Activated T-helper 2 cell treated with anti-CD3 and anti-CD28 coated beads, Interferon-gamma antibody, Interleukin-2, Interleukin-4, amounts not matched to agents 10 μg/mL and 5 μg/mL and 100 μg/mL, durations not matched to agents 14 hours and 24 hours and 36 hours (primary cell): ENCODE measurements at regions not wholly inside any gene's neighbourhood (a gene's known extent, or its start where the extent isn't known, plus 50 kb on each side); places are given as distances from the start of the nearest gene placed in this dataset.
"Not testable (repeated sequence)": the region's sequence is repeated elsewhere in the genome, so short reads cannot be mapped to it uniquely, and the experiment has no call there.

Experiments
- DNase-seq: peaks from one replicate; pipeline ENCODE4 v3.0.0; 2021; ENCODE audit warnings: low spot score
- H3K27ac Mint-ChIP-seq: one replicate; pipeline ENCODE4 v1.8.0; 2021; ENCODE audit warnings: mixed read lengths
- H3K27me3 Mint-ChIP-seq: one replicate; pipeline ENCODE4 v1.8.0; 2021; ENCODE audit warnings: low read depth, mixed read lengths
- H3K36me3 Mint-ChIP-seq: one replicate; pipeline ENCODE4 v1.8.0; 2021; ENCODE audit warnings: low read depth, mixed read lengths
- H3K4me1 Mint-ChIP-seq: one replicate; pipeline ENCODE4 v1.8.0; 2021; ENCODE audit warnings: low read depth, mixed read lengths
- H3K4me3 Mint-ChIP-seq: one replicate; pipeline ENCODE4 v1.8.0; 2021; ENCODE audit warnings: low read depth, mild to moderate bottlenecking, moderate library complexity, mixed read lengths
- H3K9me3 Mint-ChIP-seq: one replicate; pipeline ENCODE4 v1.8.0; 2021; ENCODE audit warnings: mixed read lengths
- intact Hi-C: fragments of 100-400 bp; cut with micrococcal nuclease; formaldehyde crosslinking; loops from one replicate; pipeline ENCODE4 v1.15.1; 2023

- Mint-ChIP-seq H3K27me3 (peaks cover 31% of the 10 kb centered on the region), H3K4me1 (no peaks in the 10 kb centered on the region), H3K9me3 (no peaks in the 10 kb centered on the region), H3K4me3 (no peak overlapping the region), H3K27ac (no peak overlapping the region), H3K36me3 (no peaks in the 10 kb centered on the region)
- DNase-seq: no peak
- intact Hi-C loops: no loop called here
These were observed 86.9 kb upstream of the PITRM1 start for GRCh38 chr10:3259499-3259898.

GRCh38 chr10:3258394-3258793 is 85.8 kb upstream of the PITRM1 start:
- no peak for DNase-seq
- Mint-ChIP-seq H3K4me3 (no peak overlapping the region), H3K4me1 (no peaks in the 10 kb centered on the region), H3K9me3 (no peaks in the 10 kb centered on the region), H3K27ac (no peak overlapping the region), H3K36me3 (no peaks in the 10 kb centered on the region), H3K27me3 (peaks cover 35% of the 10 kb centered on the region)
- intact Hi-C loops: no loop called here

- Mint-ChIP-seq H3K4me1 (peaks cover 3% of the 10 kb centered on the region), H3K9me3 (no peaks in the 10 kb centered on the region), H3K36me3 (no peaks in the 10 kb centered on the region), H3K4me3 (no peak overlapping the region), H3K27ac (no peak overlapping the region), H3K27me3 (peaks cover 44% of the 10 kb centered on the region)
- no peak for DNase-seq
- intact Hi-C loops: no loop called here
These were observed 83.0 kb upstream of the PITRM1 start for GRCh38 chr10:3255616-3256015.

GRCh38 chr10:3255075-3255474 is 82.5 kb upstream of the PITRM1 start:
- intact Hi-C loops: no loop called here
- Mint-ChIP-seq H3K27ac (no peak overlapping the region), H3K27me3 (peaks cover 47% of the 10 kb centered on the region), H3K9me3 (no peaks in the 10 kb centered on the region), H3K4me3 (no peak overlapping the region), H3K4me1 (peaks cover 3% of the 10 kb centered on the region), H3K36me3 (no peaks in the 10 kb centered on the region)
- DNase-seq: no peak

GRCh38 chr10:3253974-3254373 is 81.4 kb upstream of the PITRM1 start:
- intact Hi-C loops: not testable (repeated sequence)

GRCh38 chr10:3251172-3251571 is 78.6 kb upstream of the PITRM1 start:
- Mint-ChIP-seq H3K9me3 (no peaks in the 10 kb centered on the region), H3K4me1 (peaks cover 3% of the 10 kb centered on the region), H3K27me3 (peaks cover 57% of the 10 kb centered on the region), H3K27ac (no peak overlapping the region), H3K36me3 (no peaks in the 10 kb centered on the region), H3K4me3 (no peak overlapping the region)
- DNase-seq: no peak
- intact Hi-C loops: no loop called here

More at GRCh38 chr10:3253974-3254373, 81.4 kb upstream of the PITRM1 start:
- not testable (repeated sequence) for DNase-seq, H3K36me3 Mint-ChIP-seq, H3K27ac Mint-ChIP-seq, H3K4me3 Mint-ChIP-seq, H3K9me3 Mint-ChIP-seq, H3K4me1 Mint-ChIP-seq
- H3K27me3 Mint-ChIP-seq: peaks cover 54% of the 10 kb centered on the region

- Mint-ChIP-seq H3K9me3 (no peaks in the 10 kb centered on the region), H3K27me3 (peaks cover 56% of the 10 kb centered on the region), H3K4me3 (no peak overlapping the region), H3K36me3 (no peaks in the 10 kb centered on the region), H3K4me1 (peaks cover 3% of the 10 kb centered on the region), H3K27ac (no peak overlapping the region)
- intact Hi-C loops: no loop called here
- no peak for DNase-seq
These were observed 76.8 kb upstream of the PITRM1 start for GRCh38 chr10:3249307-3249889.

- intact Hi-C loops: no loop called here
- H3K27ac Mint-ChIP-seq: no peak overlapping the region
- DNase-seq: no peak
- no peaks in the 10 kb centered on the region for H3K9me3 Mint-ChIP-seq
- no peak overlapping the region for H3K4me3 Mint-ChIP-seq
- H3K27me3 Mint-ChIP-seq: peaks cover 51% of the 10 kb centered on the region
- no peaks in the 10 kb centered on the region for H3K36me3 Mint-ChIP-seq
- peaks cover 3% of the 10 kb centered on the region for H3K4me1 Mint-ChIP-seq
These were observed 76.1 kb upstream of the PITRM1 start for GRCh38 chr10:3248526-3249306.

GRCh38 chr10:3245395-3245794 is 72.8 kb upstream of the PITRM1 start:
- Mint-ChIP-seq H3K9me3 (no peaks in the 10 kb centered on the region), H3K27ac (no peak overlapping the region), H3K27me3 (peaks cover 39% of the 10 kb centered on the region), H3K4me1 (no peaks in the 10 kb centered on the region), H3K36me3 (no peaks in the 10 kb centered on the region), H3K4me3 (no peak overlapping the region)
- DNase-seq: no peak
- intact Hi-C loops: no loop called here

GRCh38 chr10:3241967-3242650 is 69.5 kb upstream of the PITRM1 start:
- H3K4me1 Mint-ChIP-seq: no peaks in the 10 kb centered on the region
- no peak overlapping the region for H3K4me3 Mint-ChIP-seq
- H3K27me3 Mint-ChIP-seq: peaks cover 45% of the 10 kb centered on the region
- H3K36me3 Mint-ChIP-seq: no peaks in the 10 kb centered on the region
- intact Hi-C loops: no loop called here
- H3K9me3 Mint-ChIP-seq: no peaks in the 10 kb centered on the region
- DNase-seq: no peak
- no peak overlapping the region for H3K27ac Mint-ChIP-seq

GRCh38 chr10:3241274-3241921 is 68.8 kb upstream of the PITRM1 start:
- H3K27me3 Mint-ChIP-seq: peaks cover 51% of the 10 kb centered on the region
- no peak overlapping the region for H3K27ac Mint-ChIP-seq
- H3K4me1 Mint-ChIP-seq: no peaks in the 10 kb centered on the region
- H3K36me3 Mint-ChIP-seq: no peaks in the 10 kb centered on the region
- H3K4me3 Mint-ChIP-seq: no peak overlapping the region
- no peak for DNase-seq
- no peaks in the 10 kb centered on the region for H3K9me3 Mint-ChIP-seq
- intact Hi-C loops: no loop called here

- H3K4me1 Mint-ChIP-seq: no peaks in the 10 kb centered on the region
- intact Hi-C loops: no loop called here
- H3K36me3 Mint-ChIP-seq: no peaks in the 10 kb centered on the region
- H3K4me3 Mint-ChIP-seq: no peak overlapping the region
- peaks cover 49% of the 10 kb centered on the region for H3K27me3 Mint-ChIP-seq
- DNase-seq: no peak
- no peaks in the 10 kb centered on the region for H3K9me3 Mint-ChIP-seq
- H3K27ac Mint-ChIP-seq: no peak overlapping the region
These were observed 67.6 kb upstream of the PITRM1 start for GRCh38 chr10:3239920-3240894.
